ENCODE measurements at regions not wholly inside any gene's neighbourhood (a gene's known extent, or its start where the extent isn't known, plus 50 kb on each side); places are given as distances from the start of the nearest gene placed in this dataset.
"Not testable (repeated sequence)": the region's sequence is repeated elsewhere in the genome, so short reads cannot be mapped to it uniquely, and the experiment has no call there.

DNA sequence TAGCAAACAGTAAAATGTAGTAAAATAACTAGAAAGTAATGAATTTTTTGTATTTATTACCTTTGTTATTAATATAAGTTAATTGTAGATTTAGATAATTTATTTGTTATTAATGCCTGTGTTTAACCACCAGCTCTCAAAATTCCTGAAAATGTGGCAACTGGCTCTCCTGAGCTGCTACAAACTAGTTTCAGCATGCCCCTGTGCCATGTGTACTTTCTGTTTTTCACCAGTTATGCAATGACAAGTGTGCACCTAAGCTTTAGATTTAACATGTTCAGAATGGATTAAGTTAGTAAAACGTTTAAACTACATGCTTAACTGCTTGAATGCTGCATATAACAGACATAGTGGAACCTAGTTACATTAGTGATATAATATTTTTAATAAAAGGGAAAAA is 88.1 kb downstream of the POSTN start:
- Histone ChIP-seq H3K4me3 (ENCODE audit: low read length) (no peak overlapping the region), H3K36me3 (ENCODE audit: control insufficient read depth in 2 of 3, insufficient read depth in 3 of 3, low read length in 3 of 3) (no peaks in the 10 kb centered on the region), H3K27me3 (ENCODE audit: control insufficient read depth in 2 of 2, insufficient read depth in 2 of 2, low read length in 2 of 2) (no peaks in the 10 kb centered on the region), H3K27ac (ENCODE audit: low read depth, low read length) (no peak overlapping the region), H3K9me3 (ENCODE audit: control insufficient read depth in 2 of 3, low read length in 3 of 3) (no peaks in the 10 kb centered on the region), H3K4me1 (ENCODE audit: control insufficient read depth in 2 of 2, insufficient read depth in 2 of 2, low read length in 2 of 2) (no peaks in the 10 kb centered on the region)
- no peak overlapping the region for H3K4me3 Mint-ChIP-seq
- H3K36me3 Mint-ChIP-seq, result no peaks in the 10 kb centered on the region
- no peaks in the 10 kb centered on the region for H3K4me1 Mint-ChIP-seq
- no peak overlapping the region for H3K27ac Mint-ChIP-seq
- H3K9me3 Mint-ChIP-seq, result peaks cover 0 to 9% (median 1%) of the 10 kb centered on the region in 11 donors
- CTCF ChIA-PET, result no interaction called here
- ATAC-seq, result no peak
- H3K27me3 Mint-ChIP-seq, result no peaks in the 10 kb centered on the region
- POLR2A ChIA-PET, result no interaction called here
- DNase-seq, result no peak
- intact Hi-C loops (cut with micrococcal nuclease), result no loop called here

DNA sequence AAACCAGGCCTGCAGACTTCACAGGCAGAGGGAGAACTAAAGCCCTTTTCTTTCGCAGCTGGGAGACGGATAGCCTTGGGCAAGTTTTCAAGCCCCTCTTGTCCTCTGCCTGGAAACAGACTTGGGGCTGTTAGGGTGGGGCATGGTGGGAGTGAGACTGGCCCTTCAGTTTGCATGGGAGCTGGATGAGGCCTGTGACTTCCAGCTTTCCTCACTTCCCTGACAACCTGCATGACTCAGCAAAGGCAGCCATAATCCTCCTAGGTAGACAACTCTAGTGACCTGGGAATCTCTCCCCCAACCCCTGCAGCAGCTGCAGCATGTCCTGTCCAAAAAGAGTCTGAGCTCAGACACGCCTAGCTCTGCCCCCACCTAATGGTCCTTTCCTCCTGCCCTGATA is 93.0 kb downstream of the POSTN start:
- CTCF ChIA-PET, result no interaction called here
- Mint-ChIP-seq H3K9me3 (peaks cover 0 to 9% (median 1%) of the 10 kb centered on the region in 11 donors), H3K36me3 (no peaks in the 10 kb centered on the region), H3K4me1 (no peaks in the 10 kb centered on the region), H3K4me3 (no peak overlapping the region), H3K27me3 (no peaks in the 10 kb centered on the region), H3K27ac (no peak overlapping the region)
- H3K4me1 ChIP-seq (ENCODE audit: control insufficient read depth in 2 of 2, insufficient read depth in 2 of 2, low read length in 2 of 2), result no peaks in the 10 kb centered on the region
- DNase-seq (no peak), ATAC-seq (no peak)
- H3K27me3 ChIP-seq (ENCODE audit: control insufficient read depth in 2 of 2, insufficient read depth in 2 of 2, low read length in 2 of 2), result no peaks in the 10 kb centered on the region
- H3K27ac ChIP-seq (ENCODE audit: low read depth, low read length), result no peak overlapping the region
- intact Hi-C loops (cut with micrococcal nuclease), result no loop called here
- POLR2A ChIA-PET, result no interaction called here
- H3K36me3 ChIP-seq (ENCODE audit: control insufficient read depth in 2 of 3, insufficient read depth in 3 of 3, low read length in 3 of 3), result no peaks in the 10 kb centered on the region
- no peaks in the 10 kb centered on the region for H3K9me3 ChIP-seq (ENCODE audit: control insufficient read depth in 2 of 3, low read length in 3 of 3)
- no peak overlapping the region for H3K4me3 ChIP-seq (ENCODE audit: low read length)

DNA sequence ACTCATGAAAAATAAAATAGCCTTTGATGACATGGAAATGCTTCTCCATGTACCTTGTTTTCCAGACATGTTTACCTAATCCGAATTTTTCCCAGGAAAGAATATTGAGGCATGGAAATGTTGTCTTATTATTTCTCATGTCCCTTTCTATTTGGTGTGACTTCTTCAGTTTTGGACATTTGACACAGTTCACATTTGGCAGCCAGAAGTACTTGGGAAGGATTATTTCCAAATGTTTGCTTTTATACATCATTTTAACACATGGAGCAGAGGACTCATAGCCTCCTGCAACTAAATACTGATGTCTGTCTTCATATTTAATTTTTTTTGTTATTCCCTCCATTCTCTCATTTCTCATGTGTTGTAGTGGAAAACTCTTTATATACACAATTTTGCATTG is 94.3 kb downstream of the POSTN start:
- H3K9me3 Mint-ChIP-seq, result peaks cover 0 to 9% (median 3%) of the 10 kb centered on the region in 11 donors
- no peak for ATAC-seq
- H3K27ac ChIP-seq (ENCODE audit: low read depth, low read length), result no peak overlapping the region
- POLR2A ChIA-PET, result no interaction called here
- H3K36me3 ChIP-seq (ENCODE audit: control insufficient read depth in 2 of 3, insufficient read depth in 3 of 3, low read length in 3 of 3), result no peaks in the 10 kb centered on the region
- CTCF ChIA-PET, result no interaction called here
- H3K36me3 Mint-ChIP-seq, result no peaks in the 10 kb centered on the region
- H3K4me3 Mint-ChIP-seq, result no peak overlapping the region
- no peaks in the 10 kb centered on the region for H3K27me3 Mint-ChIP-seq
- no peaks in the 10 kb centered on the region for H3K4me1 ChIP-seq (ENCODE audit: control insufficient read depth in 2 of 2, insufficient read depth in 2 of 2, low read length in 2 of 2)
- H3K4me1 Mint-ChIP-seq, result no peaks in the 10 kb centered on the region
- H3K4me3 ChIP-seq (ENCODE audit: low read length), result no peak overlapping the region
- no peaks in the 10 kb centered on the region for H3K9me3 ChIP-seq (ENCODE audit: control insufficient read depth in 2 of 3, low read length in 3 of 3)
- H3K27ac Mint-ChIP-seq, result no peak overlapping the region
- intact Hi-C loops (cut with micrococcal nuclease), result no loop called here
- no peaks in the 10 kb centered on the region for H3K27me3 ChIP-seq (ENCODE audit: control insufficient read depth in 2 of 2, insufficient read depth in 2 of 2, low read length in 2 of 2)
- DNase-seq, result no peak

DNA sequence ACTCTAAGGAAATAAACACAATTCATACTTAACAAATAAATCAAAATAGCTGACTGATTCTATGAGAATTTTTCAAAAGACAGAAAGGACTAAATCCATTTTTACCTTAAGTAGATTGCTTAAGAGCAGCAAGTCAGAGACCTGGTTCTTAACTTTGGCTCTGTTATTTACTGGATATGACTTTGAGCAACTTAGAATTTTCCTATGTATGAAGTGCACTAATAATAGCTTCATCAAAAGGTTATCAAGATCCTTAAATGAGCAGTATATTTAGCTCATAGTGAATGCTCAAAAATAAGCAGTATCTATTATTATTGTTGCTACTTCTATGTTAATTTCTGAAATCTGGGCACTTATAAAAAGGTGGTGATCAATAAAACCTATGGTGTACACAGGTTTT is 95.3 kb downstream of the POSTN start:
- DNase-seq (no peak), ATAC-seq (no peak)
- POLR2A ChIA-PET, result no interaction called here
- no peaks in the 10 kb centered on the region for H3K9me3 ChIP-seq (ENCODE audit: control insufficient read depth in 2 of 3, low read length in 3 of 3)
- Mint-ChIP-seq H3K27me3 (no peaks in the 10 kb centered on the region), H3K27ac (no peak overlapping the region), H3K4me1 (no peaks in the 10 kb centered on the region), H3K36me3 (no peaks in the 10 kb centered on the region), H3K4me3 (no peak overlapping the region), H3K9me3 (peaks cover 0 to 13% (median 3%) of the 10 kb centered on the region in 11 donors)
- CTCF ChIA-PET, result no interaction called here
- H3K27me3 ChIP-seq (ENCODE audit: control insufficient read depth in 2 of 2, insufficient read depth in 2 of 2, low read length in 2 of 2), result no peaks in the 10 kb centered on the region
- no peak overlapping the region for H3K4me3 ChIP-seq (ENCODE audit: low read length)
- H3K27ac ChIP-seq (ENCODE audit: low read depth, low read length), result no peak overlapping the region
- intact Hi-C loops (cut with micrococcal nuclease), result no loop called here
- no peaks in the 10 kb centered on the region for H3K36me3 ChIP-seq (ENCODE audit: control insufficient read depth in 2 of 3, insufficient read depth in 3 of 3, low read length in 3 of 3)
- no peaks in the 10 kb centered on the region for H3K4me1 ChIP-seq (ENCODE audit: control insufficient read depth in 2 of 2, insufficient read depth in 2 of 2, low read length in 2 of 2)

DNA sequence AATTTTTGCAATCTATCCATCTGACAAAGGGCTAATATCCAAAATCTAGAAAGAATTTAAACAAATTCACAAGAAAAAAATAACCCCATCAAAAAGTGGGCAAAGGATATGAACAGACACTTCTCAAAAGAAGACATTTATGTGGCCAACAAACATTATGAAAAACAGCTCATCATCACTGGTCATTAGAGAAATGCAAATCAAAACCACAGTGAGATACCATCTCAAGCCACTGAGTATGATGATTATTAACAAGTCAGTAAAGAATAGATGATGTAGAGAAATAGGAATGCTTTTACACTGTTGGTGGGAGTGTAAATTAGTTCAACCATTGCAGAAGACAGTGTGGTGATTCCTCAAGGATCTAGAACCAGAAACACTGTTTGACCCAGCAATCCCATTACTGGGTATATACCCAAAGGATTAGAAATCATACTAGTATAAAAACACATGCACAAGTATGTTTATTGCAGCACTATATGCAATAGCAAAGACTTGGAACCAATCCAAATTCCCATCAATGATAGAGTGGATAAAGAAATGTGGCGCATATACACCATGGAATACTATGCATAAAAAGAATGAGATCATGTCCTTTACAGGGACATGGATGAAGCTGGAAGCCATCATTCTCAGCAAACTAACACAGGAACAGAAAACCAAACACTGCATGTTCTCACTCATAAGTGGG is 96.1 kb downstream of the POSTN start:
- H3K27ac Mint-ChIP-seq; intact Hi-C loops (cut with micrococcal nuclease); ATAC-seq; H3K4me1 Mint-ChIP-seq; H3K4me3 ChIP-seq (ENCODE audit: low read length); H3K36me3 ChIP-seq (ENCODE audit: control insufficient read depth in 2 of 3, insufficient read depth in 3 of 3, low read length in 3 of 3); H3K9me3 ChIP-seq (ENCODE audit: control insufficient read depth in 2 of 3, low read length in 3 of 3); H3K27ac ChIP-seq (ENCODE audit: low read depth, low read length); H3K4me1 ChIP-seq (ENCODE audit: control insufficient read depth in 2 of 2, insufficient read depth in 2 of 2, low read length in 2 of 2); H3K36me3 Mint-ChIP-seq; DNase-seq; POLR2A ChIA-PET; H3K27me3 Mint-ChIP-seq; H3K4me3 Mint-ChIP-seq; H3K27me3 ChIP-seq (ENCODE audit: control insufficient read depth in 2 of 2, insufficient read depth in 2 of 2, low read length in 2 of 2); CTCF ChIA-PET: not testable (repeated sequence)
- H3K9me3 Mint-ChIP-seq, result peaks cover 0 to 13% (median 3%) of the 10 kb centered on the region in 11 donors

DNA sequence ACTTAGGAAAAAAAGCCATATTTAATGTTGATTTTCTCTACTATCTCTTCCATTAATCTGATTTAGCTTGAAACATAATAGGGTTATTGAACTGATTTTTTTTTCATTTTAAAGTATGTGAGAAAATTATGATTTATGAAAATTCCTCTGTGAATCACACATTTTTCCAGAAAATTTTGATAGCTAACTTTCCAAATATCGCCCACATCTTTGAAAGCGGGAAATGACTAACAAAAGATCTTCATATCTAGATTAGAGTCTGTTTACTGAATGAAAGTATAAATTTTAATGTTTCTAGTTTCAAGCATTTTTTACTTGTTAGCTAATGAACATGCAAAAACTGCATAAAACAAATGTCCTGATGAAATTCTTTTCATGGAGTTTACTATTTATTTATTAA is 97.4 kb downstream of the POSTN start:
- Mint-ChIP-seq H3K9me3 (peaks cover 0 to 9% (median 3%) of the 10 kb centered on the region in 11 donors), H3K4me3 (no peak overlapping the region), H3K27ac (no peak overlapping the region), H3K4me1 (no peaks in the 10 kb centered on the region), H3K27me3 (no peaks in the 10 kb centered on the region), H3K36me3 (no peaks in the 10 kb centered on the region)
- H3K36me3 ChIP-seq (ENCODE audit: control insufficient read depth in 2 of 3, insufficient read depth in 3 of 3, low read length in 3 of 3), result no peaks in the 10 kb centered on the region
- no peak overlapping the region for H3K27ac ChIP-seq (ENCODE audit: low read depth, low read length)
- ChIA-PET CTCF (no interaction called here), POLR2A (no interaction called here)
- ATAC-seq (no peak), DNase-seq (no peak)
- no peaks in the 10 kb centered on the region for H3K4me1 ChIP-seq (ENCODE audit: control insufficient read depth in 2 of 2, insufficient read depth in 2 of 2, low read length in 2 of 2)
- H3K9me3 ChIP-seq (ENCODE audit: control insufficient read depth in 2 of 3, low read length in 3 of 3), result no peaks in the 10 kb centered on the region
- intact Hi-C loops (cut with micrococcal nuclease), result no loop called here
- H3K27me3 ChIP-seq (ENCODE audit: control insufficient read depth in 2 of 2, insufficient read depth in 2 of 2, low read length in 2 of 2), result no peaks in the 10 kb centered on the region
- H3K4me3 ChIP-seq (ENCODE audit: low read length), result no peak overlapping the region

DNA sequence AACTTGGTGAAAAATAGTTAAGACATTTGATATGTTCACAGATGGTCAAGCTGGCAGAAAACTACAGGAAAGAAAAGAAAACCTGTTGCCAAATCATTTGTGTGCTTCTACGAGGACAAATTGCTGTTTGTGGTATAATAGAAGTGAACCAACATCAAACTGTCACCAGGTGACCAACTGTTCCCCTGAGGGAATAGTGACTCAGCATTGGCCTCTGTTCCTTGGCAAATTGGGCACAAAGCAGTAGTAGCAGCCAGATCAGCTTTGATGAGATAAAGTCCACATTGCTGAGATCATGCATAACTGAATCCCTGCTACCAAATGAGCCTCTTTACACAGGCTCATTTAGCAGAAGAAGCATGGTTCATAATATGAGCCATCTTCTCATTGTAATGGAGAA is 103.5 kb downstream of the POSTN start:
- ChIA-PET CTCF (no interaction called here), POLR2A (no interaction called here)
- Histone ChIP-seq H3K4me3 (ENCODE audit: low read length) (no peak overlapping the region), H3K4me1 (ENCODE audit: control insufficient read depth in 2 of 2, insufficient read depth in 2 of 2, low read length in 2 of 2) (no peaks in the 10 kb centered on the region), H3K36me3 (ENCODE audit: control insufficient read depth in 2 of 3, insufficient read depth in 3 of 3, low read length in 3 of 3) (no peaks in the 10 kb centered on the region), H3K27me3 (ENCODE audit: control insufficient read depth in 2 of 2, insufficient read depth in 2 of 2, low read length in 2 of 2) (no peaks in the 10 kb centered on the region), H3K27ac (ENCODE audit: low read depth, low read length) (no peak overlapping the region), H3K9me3 (ENCODE audit: control insufficient read depth in 2 of 3, low read length in 3 of 3) (no peaks in the 10 kb centered on the region)
- Mint-ChIP-seq H3K4me1 (no peaks in the 10 kb centered on the region), H3K4me3 (no peak overlapping the region), H3K27ac (no peak overlapping the region), H3K36me3 (no peaks in the 10 kb centered on the region), H3K27me3 (no peaks in the 10 kb centered on the region), H3K9me3 (peaks cover 0 to 9% (median 4%) of the 10 kb centered on the region in 11 donors)
- DNase-seq (no peak), ATAC-seq (no peak)
- intact Hi-C loops (cut with micrococcal nuclease), result no loop called here

Measured in naive thymus-derived CD4-positive, alpha-beta T cell (primary cell).